Muscle layer of duodenum (tissue), 2 donors: ENCODE measurements at regions not wholly inside any gene's neighbourhood (a gene's known extent, or its start where the extent isn't known, plus 50 kb on each side); places are given as distances from the start of the nearest gene placed in this dataset.

Experiments
- H3K27ac ChIP-seq: one replicate; pipeline ENCODE4 v1.7.0; 2013; ENCODE audit warnings: mild to moderate bottlenecking, low read length
- H3K27me3 ChIP-seq: one replicate; pipeline ENCODE4 v1.7.0; 2013; ENCODE audit warnings: low read depth, mild to moderate bottlenecking, control low read depth, low read length
- H3K36me3 ChIP-seq, 2 donors: one replicate each; pipeline ENCODE4 v1.7.0; 2013; ENCODE audit warnings: low read length in 2 of 2, control low read depth in 1 of 2, mild to moderate bottlenecking in 1 of 2; ENCODE audit not compliant: insufficient read depth in 2 of 2, control insufficient read depth in 1 of 2
- H3K4me1 ChIP-seq, 2 donors: one replicate each; pipeline ENCODE4 v1.7.0; 2013; ENCODE audit warnings: low read length in 2 of 2, mild to moderate bottlenecking in 2 of 2, control low read depth in 1 of 2, moderate library complexity in 1 of 2; ENCODE audit not compliant: insufficient read depth in 2 of 2, control insufficient read depth in 1 of 2
- H3K4me3 ChIP-seq, 2 donors: one replicate each; pipeline ENCODE4 v1.7.0; 2013; ENCODE audit warnings: low read length in 2 of 2, low read depth in 1 of 2, mild to moderate bottlenecking in 1 of 2
- H3K9me3 ChIP-seq, 2 donors: one replicate each; pipeline ENCODE4 v1.7.0; 2013; ENCODE audit warnings: low read length in 2 of 2, control low read depth in 1 of 2, mild to moderate bottlenecking in 1 of 2; ENCODE audit not compliant: control insufficient read depth in 1 of 2
- donor health status: healthy.

- Histone ChIP-seq H3K27ac (no peak overlapping the region), H3K4me3 (no peak overlapping the region), H3K27me3 (no peaks in the 10 kb centered on the region), H3K9me3 (peaks cover 0 to 4% of the 10 kb centered on the region in 2 donors), H3K4me1 (no peaks in the 10 kb centered on the region), H3K36me3 (no peaks in the 10 kb centered on the region)
Measured at GRCh38 chr16:35868630-35869029, 2409.2 kb downstream of the TP53TG3F start.

- H3K27ac ChIP-seq, result no peak overlapping the region
- H3K9me3 ChIP-seq, result peaks cover 0 to 5% of the 10 kb centered on the region in 2 donors
- no peaks in the 10 kb centered on the region for H3K36me3 ChIP-seq
- H3K4me3 ChIP-seq, result no peak overlapping the region
- no peaks in the 10 kb centered on the region for H3K27me3 ChIP-seq
- H3K4me1 ChIP-seq, result no peaks in the 10 kb centered on the region
Measured at GRCh38 chr16:35873472-35873871, 2414.1 kb downstream of the TP53TG3F start.

DNA sequence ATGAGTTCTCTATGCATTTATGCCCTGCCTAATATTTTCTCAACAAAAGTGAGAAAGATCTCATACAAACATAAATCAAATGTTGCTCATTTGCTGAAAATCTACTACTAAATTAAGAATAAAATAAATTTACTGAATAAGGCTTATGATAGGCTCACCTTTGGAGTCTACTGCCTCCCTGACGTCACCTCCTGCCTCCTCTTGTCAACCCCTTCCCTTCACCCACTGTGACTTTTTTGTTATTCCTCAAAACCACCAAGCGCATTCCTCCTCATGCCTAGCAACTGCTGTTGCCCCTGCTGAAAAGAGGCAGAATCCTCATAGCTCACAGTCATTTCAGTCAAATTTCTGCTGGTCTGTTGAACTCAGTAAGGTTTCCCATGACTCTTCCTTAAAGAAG is 2422.2 kb downstream of the TP53TG3F start:
- Histone ChIP-seq H3K27ac (no peak overlapping the region), H3K9me3 (peaks cover 0 to 2% of the 10 kb centered on the region in 2 donors), H3K4me1 (no peaks in the 10 kb centered on the region), H3K27me3 (no peaks in the 10 kb centered on the region), H3K36me3 (no peaks in the 10 kb centered on the region), H3K4me3 (no peak overlapping the region)

- Histone ChIP-seq H3K4me3 (no peak overlapping the region), H3K27me3 (no peaks in the 10 kb centered on the region), H3K36me3 (no peaks in the 10 kb centered on the region), H3K27ac (no peak overlapping the region), H3K4me1 (no peaks in the 10 kb centered on the region), H3K9me3 (peaks cover 4% of the 10 kb centered on the region in 2 donors)
Measured at GRCh38 chr16:35906440-35906839, 2447.0 kb downstream of the TP53TG3F start.

DNA sequence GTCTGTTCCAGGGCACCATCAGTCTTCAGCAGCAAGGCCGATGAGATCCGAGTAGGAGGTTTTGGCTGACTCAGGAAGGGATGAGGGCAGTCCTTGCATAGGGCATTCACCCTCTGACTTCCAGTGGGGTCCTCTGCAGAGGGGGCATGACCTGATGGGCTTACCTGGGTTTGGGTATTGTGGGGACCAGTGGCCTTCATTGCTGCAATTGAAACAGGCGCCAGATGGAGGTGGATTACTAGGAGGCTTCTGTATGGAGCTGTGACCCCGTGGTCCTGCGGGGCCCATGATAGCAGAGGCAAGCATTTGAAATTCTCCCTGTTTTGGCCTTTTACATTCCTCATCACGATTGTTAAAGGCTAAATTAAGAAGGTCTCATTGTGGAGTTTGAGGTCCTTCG is 2448.7 kb downstream of the TP53TG3F start:
- Histone ChIP-seq H3K4me1 (no peaks in the 10 kb centered on the region), H3K36me3 (no peaks in the 10 kb centered on the region), H3K4me3 (no peak overlapping the region), H3K27ac (no peak overlapping the region), H3K9me3 (peaks cover 4% of the 10 kb centered on the region in 2 donors), H3K27me3 (no peaks in the 10 kb centered on the region)

DNA sequence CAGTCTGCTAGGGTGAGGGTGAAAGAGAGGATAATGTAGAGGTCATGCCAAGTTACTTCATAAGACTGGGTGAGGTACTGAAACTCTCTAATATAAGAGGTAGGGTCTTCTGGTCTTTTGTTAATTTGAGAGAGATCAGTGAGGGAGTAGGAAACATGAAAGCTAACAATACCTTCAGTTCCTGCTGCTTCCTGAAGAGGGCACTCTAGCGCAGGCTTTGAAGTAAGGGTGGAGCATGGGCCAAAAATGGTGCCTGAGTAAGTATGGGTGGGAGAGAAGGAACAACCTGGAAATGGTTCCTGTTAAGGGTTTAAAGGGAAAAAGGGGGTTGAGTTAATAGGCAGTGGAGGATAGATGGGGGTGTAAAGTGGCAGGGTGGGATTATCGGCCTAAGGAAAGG is 2449.5 kb downstream of the TP53TG3F start:
- no peak overlapping the region for H3K27ac ChIP-seq
- no peaks in the 10 kb centered on the region for H3K27me3 ChIP-seq
- no peak overlapping the region for H3K4me3 ChIP-seq
- H3K36me3 ChIP-seq, result no peaks in the 10 kb centered on the region
- H3K9me3 ChIP-seq, result peaks cover 4 to 8% of the 10 kb centered on the region in 2 donors
- H3K4me1 ChIP-seq, result no peaks in the 10 kb centered on the region

- no peaks in the 10 kb centered on the region for H3K36me3 ChIP-seq
Measured at GRCh38 chr16:35909351-35909954, 2450.0 kb downstream of the TP53TG3F start.

DNA sequence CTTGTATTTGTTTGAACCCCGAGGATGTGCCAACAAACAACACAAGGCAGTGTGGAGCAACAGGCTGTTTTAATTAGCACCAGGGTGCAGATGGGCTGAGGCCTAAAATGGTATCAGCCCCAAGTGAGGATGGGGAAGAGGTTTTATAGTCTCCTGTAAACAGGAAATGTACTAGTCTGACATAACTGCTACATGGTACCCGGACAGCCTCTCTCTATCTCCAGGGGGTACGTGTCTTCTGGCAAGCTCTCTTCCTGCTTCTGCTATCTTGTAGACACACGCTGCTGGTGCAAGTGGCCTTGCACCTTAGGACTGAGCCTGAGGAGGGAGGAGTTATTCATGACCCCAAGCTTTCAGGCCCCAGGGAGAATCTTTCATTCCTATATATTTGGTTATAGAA is 2451.0 kb downstream of the TP53TG3F start:
- Histone ChIP-seq H3K4me1 (no peaks in the 10 kb centered on the region), H3K27ac (no peak overlapping the region), H3K27me3 (no peaks in the 10 kb centered on the region), H3K4me3 (no peak overlapping the region), H3K9me3 (peaks cover 4% of the 10 kb centered on the region in 2 donors), H3K36me3 (no peaks in the 10 kb centered on the region)

More at GRCh38 chr16:35909351-35909954, 2450.0 kb downstream of the TP53TG3F start:
- H3K4me1 ChIP-seq, result no peaks in the 10 kb centered on the region
- H3K9me3 ChIP-seq, result peaks cover 4 to 9% of the 10 kb centered on the region in 2 donors
- no peak overlapping the region for H3K27ac ChIP-seq
- H3K27me3 ChIP-seq, result no peaks in the 10 kb centered on the region
- no peak overlapping the region for H3K4me3 ChIP-seq

DNA sequence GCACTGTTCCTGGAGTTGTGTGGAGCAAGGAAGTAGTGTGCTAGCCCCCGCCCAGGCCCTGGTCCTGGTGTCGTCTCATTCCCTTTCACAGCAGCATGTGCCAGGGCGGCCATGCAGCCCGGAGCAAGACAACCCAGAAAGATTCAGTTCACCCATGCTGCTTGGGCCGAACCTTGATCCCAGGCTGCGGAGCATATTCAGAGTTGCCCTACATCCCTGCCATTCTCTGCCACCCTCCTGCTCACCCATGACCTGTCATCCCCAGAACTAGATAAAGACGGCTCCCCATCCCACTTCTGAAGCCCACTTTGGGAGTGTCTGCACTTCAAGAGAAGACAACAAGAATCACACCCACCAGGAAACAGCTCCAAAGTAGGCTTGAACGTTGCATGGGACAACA is 2452.5 kb downstream of the TP53TG3F start:
- H3K9me3 ChIP-seq, result peaks cover 0 to 4% of the 10 kb centered on the region in 2 donors
- no peaks in the 10 kb centered on the region for H3K4me1 ChIP-seq
- H3K36me3 ChIP-seq, result no peaks in the 10 kb centered on the region
- H3K27ac ChIP-seq, result no peak overlapping the region
- no peaks in the 10 kb centered on the region for H3K27me3 ChIP-seq
- no peak overlapping the region for H3K4me3 ChIP-seq

GRCh38 chr16:35931722-35932121 is 2472.3 kb downstream of the TP53TG3F start:
- Histone ChIP-seq H3K27me3 (no peaks in the 10 kb centered on the region), H3K36me3 (no peaks in the 10 kb centered on the region), H3K4me1 (no peaks in the 10 kb centered on the region), H3K27ac (no peak overlapping the region), H3K4me3 (no peak overlapping the region), H3K9me3 (peaks cover 8 to 9% of the 10 kb centered on the region in 2 donors)
